OCI-LY1 (cell line): ENCODE measurements at regions not wholly inside any gene's neighbourhood (a gene's known extent, or its start where the extent isn't known, plus 50 kb on each side); places are given as distances from the start of the nearest gene placed in this dataset.
"Not testable (repeated sequence)": the region's sequence is repeated elsewhere in the genome, so short reads cannot be mapped to it uniquely, and the experiment has no call there.

Experiments used
- H2AFZ ChIP-seq: fragments of 200-600 bp; sonication (generic), shearing (Covaris generic); 2 replicates; pipeline ENCODE4 v1.6.0; 2014; ENCODE audit warnings: antibody characterized with exemption, mild to moderate bottlenecking, low read length
- H3F3A ChIP-seq: fragments of 200-600 bp; sonication (generic), shearing (Covaris generic); 2 replicates; pipeline ENCODE4 v1.6.0; 2014; ENCODE audit warnings: mild to moderate bottlenecking, antibody characterized with exemption, low read length, moderate library complexity; ENCODE audit not compliant: insufficient read depth
- H3K27ac ChIP-seq: fragments of 200-600 bp; sonication (generic); 2 replicates; pipeline ENCODE4 v1.5.1; 2014; ENCODE audit warnings: low read length, mixed run types, mild to moderate bottlenecking, low read depth; ENCODE audit not compliant: poor library complexity, severe bottlenecking
- H3K27me3 ChIP-seq: fragments of 200-600 bp; sonication (generic); 2 replicates; pipeline ENCODE4 v1.6.0; 2014; ENCODE audit warnings: antibody characterized with exemption, mild to moderate bottlenecking, low read length, moderate library complexity; ENCODE audit not compliant: insufficient read depth
- H3K36me3 ChIP-seq: fragments of 200-600 bp; sonication (generic); 2 replicates; pipeline ENCODE4 v1.6.1; 2014; ENCODE audit warnings: mild to moderate bottlenecking, antibody characterized with exemption, low read length, moderate library complexity, mixed read lengths; ENCODE audit not compliant: insufficient read depth
- H3K4me1 ChIP-seq: fragments of 200-600 bp; sonication (generic); 2 replicates; pipeline ENCODE4 v1.5.1; 2014; ENCODE audit warnings: mild to moderate bottlenecking, low read length, moderate library complexity; ENCODE audit not compliant: insufficient read depth, severe bottlenecking
- H3K4me2 ChIP-seq: fragments of 200-600 bp; sonication (generic), shearing (Covaris generic); 2 replicates; pipeline ENCODE4 v1.6.1; 2014; ENCODE audit warnings: low read length
- H3K4me3 ChIP-seq: fragments of 200-600 bp; sonication (generic); 2 replicates; pipeline ENCODE4 v1.5.1; 2014; ENCODE audit warnings: low read length, low read depth, mild to moderate bottlenecking, mixed read lengths; ENCODE audit not compliant: poor library complexity, severe bottlenecking
- H3K79me2 ChIP-seq: fragments of 200-600 bp; shearing (Covaris generic); 2 replicates; pipeline ENCODE4 v1.6.1; 2016; ENCODE audit warnings: mixed run types, low read length, mixed read lengths; ENCODE audit not compliant: insufficient read depth
- H3K9ac ChIP-seq: fragments of 200-600 bp; sonication (generic), shearing (Covaris generic); 2 replicates; pipeline ENCODE4 v1.6.1; 2014; ENCODE audit warnings: mild to moderate bottlenecking, low read length, mixed read lengths
- H3K9me2 ChIP-seq: fragments of 200-600 bp; sonication (generic), shearing (Covaris generic); 2 replicates; pipeline ENCODE4 v1.6.1; 2014; ENCODE audit warnings: low read depth, mild to moderate bottlenecking, low read length, mixed read lengths
- H3K9me3 ChIP-seq: fragments of 200-600 bp; shearing (Covaris generic); 2 replicates; pipeline ENCODE4 v1.6.1; 2014; ENCODE audit warnings: low read length, mixed read lengths
- H4K20me1 ChIP-seq: fragments of 200-600 bp; sonication (generic), shearing (Covaris generic); 2 replicates; pipeline ENCODE4 v1.6.0; 2016; ENCODE audit warnings: mild to moderate bottlenecking, low read length; ENCODE audit not compliant: insufficient read depth
- CTCF ChIP-seq: fragments of 200-600 bp; sonication (generic), shearing (Covaris generic); IDR thresholded peaks from 2 replicates; pipeline ENCODE4 v1.5.1; 2017; ENCODE audit warnings: mild to moderate bottlenecking, antibody characterized with exemption, low read length, moderate library complexity, mixed read lengths
- EZH2 ChIP-seq: fragments of 200-600 bp; sonication (generic), shearing (Covaris generic); IDR thresholded peaks from 2 replicates; pipeline ENCODE4 v1.8.0; 2017; ENCODE audit warnings: borderline replicate concordance, mixed run types, mild to moderate bottlenecking, antibody characterized with exemption, low read length, moderate library complexity, mixed read lengths

GRCh38 chr20:55934146-55934545 lies 71.2 kb downstream of the CBLN4 start:
- H3K27ac ChIP-seq = no peak overlapping the region
- no peaks in the 10 kb centered on the region for H3K4me1 ChIP-seq
- no peaks in the 10 kb centered on the region for H4K20me1 ChIP-seq
- no peaks in the 10 kb centered on the region for H3K36me3 ChIP-seq
- no peaks in the 10 kb centered on the region for H3F3A ChIP-seq
- no peak overlapping the region for H3K9ac ChIP-seq
- no peak overlapping the region for H3K4me2 ChIP-seq
- no peaks in the 10 kb centered on the region for H3K9me2 ChIP-seq
- no peaks in the 10 kb centered on the region for H3K27me3 ChIP-seq
- TF ChIP-seq EZH2 = no peak
- TF ChIP-seq CTCF = no peak
- H3K79me2 ChIP-seq = no peaks in the 10 kb centered on the region
- no peaks in the 10 kb centered on the region for H3K9me3 ChIP-seq
- H3K4me3 ChIP-seq = no peak overlapping the region
- no peak overlapping the region for H2AFZ ChIP-seq

- not testable (repeated sequence) for H2AFZ ChIP-seq, H3K36me3 ChIP-seq, H3K9me3 ChIP-seq, H3K27ac ChIP-seq, H3K4me1 ChIP-seq, H3K4me3 ChIP-seq, H3K9ac ChIP-seq, H3K27me3 ChIP-seq, H3F3A ChIP-seq, H4K20me1 ChIP-seq, H3K4me2 ChIP-seq, H3K9me2 ChIP-seq, H3K79me2 ChIP-seq
Observed at GRCh38 chr20:55930876-55931275, 74.4 kb downstream of the CBLN4 start.

GRCh38 chr20:55928266-55928665 lies 77.1 kb downstream of the CBLN4 start:
- Histone ChIP-seq H2AFZ (no peak overlapping the region), H3K9me2 (no peaks in the 10 kb centered on the region), H3K9ac (no peak overlapping the region), H3K79me2 (no peaks in the 10 kb centered on the region), H3K36me3 (no peaks in the 10 kb centered on the region), H4K20me1 (no peaks in the 10 kb centered on the region), H3K9me3 (no peaks in the 10 kb centered on the region), H3K4me3 (no peak overlapping the region), H3K4me1 (no peaks in the 10 kb centered on the region), H3K27ac (no peak overlapping the region), H3K27me3 (no peaks in the 10 kb centered on the region), H3F3A (no peaks in the 10 kb centered on the region), H3K4me2 (no peak overlapping the region)
- TF ChIP-seq CTCF = no peak
- no peak for TF ChIP-seq EZH2

GRCh38 chr20:55919956-55920355 lies 85.4 kb downstream of the CBLN4 start:
- Histone ChIP-seq H3K9ac (no peak overlapping the region), H3K4me3 (no peak overlapping the region), H2AFZ (no peak overlapping the region), H3K4me2 (no peak overlapping the region), H3F3A (no peaks in the 10 kb centered on the region), H3K27me3 (no peaks in the 10 kb centered on the region), H3K27ac (no peak overlapping the region), H3K9me2 (no peaks in the 10 kb centered on the region), H3K79me2 (no peaks in the 10 kb centered on the region), H3K9me3 (no peaks in the 10 kb centered on the region), H3K36me3 (no peaks in the 10 kb centered on the region), H4K20me1 (no peaks in the 10 kb centered on the region), H3K4me1 (no peaks in the 10 kb centered on the region)
- TF ChIP-seq CTCF (no peak), EZH2 (no peak)
